HL-60 (cell line): ENCODE measurements at regions not wholly inside any gene's neighbourhood (a gene's known extent, or its start where the extent isn't known, plus 50 kb on each side); places are given as distances from the start of the nearest gene placed in this dataset.

Experiments
- DNase-seq, 2 experiments: peaks; one replicate each; pipeline ENCODE4 v3.0.0-alpha.2; 2010 to 2020; ENCODE audit warnings: low read depth in 1 of 2, low spot score in 1 of 2
- H3K27ac ChIP-seq: fragments of 250-450 bp; sonication (Bioruptor Pico); replicated peaks from 2 replicates; pipeline ENCODE4 v1.5.1; 2020; ENCODE audit warnings: mild to moderate bottlenecking, moderate library complexity
- H3K27me3 ChIP-seq: fragments of 250-450 bp; sonication (Bioruptor Pico); 2 replicates; pipeline ENCODE4 v1.5.1; 2021; ENCODE audit warnings: mild to moderate bottlenecking, moderate library complexity; ENCODE audit not compliant: insufficient read depth, poor library complexity, severe bottlenecking
- H3K4me3 ChIP-seq: replicated peaks from 2 replicates; pipeline ENCODE4 v1.5.1; 2011; ENCODE audit warnings: mild to moderate bottlenecking, control low read depth, low read length; ENCODE audit not compliant: insufficient read depth
- CTCF ChIP-seq: IDR thresholded peaks from one replicate; pipeline ENCODE4 v1.5.1; 2011; ENCODE audit warnings: low read length, control low read depth, inconsistent platforms; ENCODE audit not compliant: insufficient read depth
- GABPA ChIP-seq: IDR thresholded peaks from 2 replicates; pipeline ENCODE4 v1.6.1; 2012; ENCODE audit warnings: low read depth
- POLR2AphosphoS5 ChIP-seq: IDR thresholded peaks from 2 replicates; pipeline ENCODE4 v1.6.1; 2012; ENCODE audit warnings: low read depth
- REST ChIP-seq: IDR thresholded peaks from 2 replicates; pipeline ENCODE4 v1.6.1; 2012; ENCODE audit warnings: low read depth; ENCODE audit not compliant: insufficient replicate concordance
- SPI1 ChIP-seq: IDR thresholded peaks from 2 replicates; pipeline ENCODE4 v1.6.1; 2012; ENCODE audit warnings: low read depth, mild to moderate bottlenecking, borderline replicate concordance

GRCh38 chr17:54046570-54046969 lies 223.8 kb downstream of the KIF2B start:
- no peak for TF ChIP-seq SPI1
- no peak for TF ChIP-seq REST
- TF ChIP-seq POLR2AphosphoS5 = no peak
- no peak for TF ChIP-seq CTCF
- TF ChIP-seq GABPA = no peak
- no peak for DNase-seq

GRCh38 chr17:54063639-54064038 lies 240.9 kb downstream of the KIF2B start:
- H3K27me3 ChIP-seq = no peaks in the 10 kb centered on the region
- no peak overlapping the region for H3K27ac ChIP-seq
- H3K4me3 ChIP-seq = no peak overlapping the region
- no peak for DNase-seq
- no peak for TF ChIP-seq SPI1
- TF ChIP-seq REST = no peak
- TF ChIP-seq GABPA = no peak
- no peak for TF ChIP-seq POLR2AphosphoS5
- TF ChIP-seq CTCF = no peak

More at GRCh38 chr17:54046570-54046969, 223.8 kb downstream of the KIF2B start:
- Histone ChIP-seq H3K4me3 (no peak overlapping the region), H3K27ac (no peak overlapping the region), H3K27me3 (no peaks in the 10 kb centered on the region)

- Histone ChIP-seq H3K4me3 (no peak overlapping the region), H3K27ac (no peak overlapping the region), H3K27me3 (no peaks in the 10 kb centered on the region)
- TF ChIP-seq SPI1 = no peak
- TF ChIP-seq GABPA = no peak
- TF ChIP-seq POLR2AphosphoS5 = no peak
- no peak for TF ChIP-seq REST
- TF ChIP-seq CTCF = no peak
- DNase-seq = no peak
Observed at GRCh38 chr17:54085020-54085419, 262.3 kb downstream of the KIF2B start.
